Naive thymus-derived CD4-positive, alpha-beta T cell (primary cell): ENCODE measurements at regions not wholly inside any gene's neighbourhood (a gene's known extent, or its start where the extent isn't known, plus 50 kb on each side); places are given as distances from the start of the nearest gene placed in this dataset.

ENCODE experiments used
- ATAC-seq: fragments of 150-1000 bp; cut with Tn5 transposase; 2 replicates; pipeline ENCODE4 v1.10.0; 2021; ENCODE audit warnings: mild to moderate bottlenecking, moderate library complexity
- CTCF ChIA-PET: fragments of 350-600 bp; sonication (Branson Sonifier 250); formaldehyde crosslinking; loops from one replicate; lab custom pipeline; 2021; ENCODE audit warnings: antibody characterized with exemption; lab: Charles Lee
- POLR2A ChIA-PET: fragments of 350-600 bp; sonication (Branson Sonifier 250); formaldehyde crosslinking; loops from one replicate; lab custom pipeline; 2021; ENCODE audit warnings: antibody characterized with exemption, inconsistent platforms; lab: Charles Lee
- DNase-seq, 9 donors: peaks; one replicate each; pipeline versions ENCODE4 v3.0.0 to v3.0.0-alpha.2; 2020 to 2022; ENCODE audit warnings: mixed read lengths in 1 of 9
- H3K27ac ChIP-seq: one replicate; pipeline ENCODE4 v1.7.0; 2013; ENCODE audit warnings: mild to moderate bottlenecking, low read depth, low read length, moderate library complexity
- H3K27me3 ChIP-seq, 2 donors: one replicate each; pipeline ENCODE4 v1.7.0; 2013; ENCODE audit warnings: low read length in 2 of 2, mild to moderate bottlenecking in 2 of 2, moderate library complexity in 2 of 2; ENCODE audit not compliant: control insufficient read depth in 2 of 2, insufficient read depth in 2 of 2
- H3K36me3 ChIP-seq, 3 experiments: 1 replicate in 2 of 3; 2 replicates in 1 of 3; pipeline ENCODE4 v1.7.0; 2013; ENCODE audit warnings: low read length in 3 of 3, mild to moderate bottlenecking in 3 of 3, moderate library complexity in 1 of 3; ENCODE audit not compliant: insufficient read depth in 3 of 3, control insufficient read depth in 2 of 3
- H3K4me1 ChIP-seq, 2 donors: one replicate each; pipeline ENCODE4 v1.7.0; 2013; ENCODE audit warnings: low read length in 2 of 2, mild to moderate bottlenecking in 2 of 2, moderate library complexity in 1 of 2; ENCODE audit not compliant: control insufficient read depth in 2 of 2, insufficient read depth in 2 of 2
- H3K4me3 ChIP-seq: 2 replicates; pipeline ENCODE4 v1.7.0; 2013; ENCODE audit warnings: mild to moderate bottlenecking, low read length
- H3K9me3 ChIP-seq, 3 experiments: 1 replicate in 2 of 3; 2 replicates in 1 of 3; pipeline ENCODE4 v1.7.0; 2013; ENCODE audit warnings: low read length in 3 of 3; ENCODE audit not compliant: control insufficient read depth in 2 of 3
- H3K27ac Mint-ChIP-seq, 9 donors: one replicate each; pipeline ENCODE4 v1.8.0; 2020 to 2022; ENCODE audit warnings: mixed read lengths in 9 of 9, mild to moderate bottlenecking in 8 of 9, moderate library complexity in 5 of 9, inconsistent platforms in 2 of 9
- H3K27me3 Mint-ChIP-seq, 5 donors: one replicate each; pipeline ENCODE4 v1.8.0; 2021 to 2022; ENCODE audit warnings: mixed read lengths in 5 of 5, mild to moderate bottlenecking in 1 of 5
- H3K36me3 Mint-ChIP-seq, 5 donors: one replicate each; pipeline ENCODE4 v1.8.0; 2020 to 2022; ENCODE audit warnings: mixed read lengths in 5 of 5, mild to moderate bottlenecking in 3 of 5, inconsistent platforms in 1 of 5
- H3K4me1 Mint-ChIP-seq, 7 donors: one replicate each; pipeline ENCODE4 v1.8.0; 2020 to 2022; ENCODE audit warnings: mixed read lengths in 7 of 7, mild to moderate bottlenecking in 3 of 7, inconsistent platforms in 1 of 7
- H3K4me3 Mint-ChIP-seq, 10 donors: one replicate each; pipeline ENCODE4 v1.8.0; 2020 to 2022; ENCODE audit warnings: mild to moderate bottlenecking in 10 of 10, mixed read lengths in 10 of 10, moderate library complexity in 6 of 10, inconsistent platforms in 2 of 10
- H3K9me3 Mint-ChIP-seq, 11 donors: one replicate each; pipeline ENCODE4 v1.8.0; 2020 to 2022; ENCODE audit warnings: mixed read lengths in 11 of 11, mild to moderate bottlenecking in 4 of 11, inconsistent platforms in 1 of 11, moderate library complexity in 1 of 11
- intact Hi-C, 2 donors: fragments of 100-400 bp; cut with micrococcal nuclease; formaldehyde crosslinking; loops; one replicate each; pipeline ENCODE4 v1.15.1; 2023

DNA sequence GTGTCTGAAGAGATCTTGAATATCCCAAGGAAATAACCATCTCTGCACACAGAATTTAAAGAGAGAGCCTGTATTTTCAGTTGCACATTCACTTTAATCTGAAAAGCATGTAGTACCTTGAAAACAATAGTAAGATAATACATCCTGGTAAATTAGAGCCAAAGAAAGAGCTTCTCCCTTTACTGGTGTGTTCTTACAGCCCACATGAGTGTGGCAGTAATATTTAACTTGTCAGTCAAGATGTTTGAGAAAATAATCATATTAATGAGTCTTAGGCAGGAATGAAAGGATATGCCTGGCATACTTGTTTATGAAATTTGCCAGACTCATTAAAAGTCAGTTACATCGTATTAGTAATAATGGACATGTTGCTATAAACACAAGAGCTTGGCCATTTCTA lies 908.4 kb upstream of the ADGRL4 start:
- no peaks in the 10 kb centered on the region for H3K4me1 Mint-ChIP-seq
- no peak overlapping the region for H3K27ac Mint-ChIP-seq
- ATAC-seq: no peak
- ChIA-PET POLR2A (no interaction called here), CTCF (no interaction called here)
- H3K4me3 ChIP-seq: no peak overlapping the region
- intact Hi-C loops: no loop called here
- H3K4me1 ChIP-seq: no peaks in the 10 kb centered on the region
- H3K27me3 Mint-ChIP-seq: no peaks in the 10 kb centered on the region
- DNase-seq: no peak
- no peaks in the 10 kb centered on the region for H3K36me3 ChIP-seq
- H3K36me3 Mint-ChIP-seq: no peaks in the 10 kb centered on the region
- H3K9me3 Mint-ChIP-seq: peaks cover 0 to 27% (median 7%) of the 10 kb centered on the region in 11 donors
- no peak overlapping the region for H3K4me3 Mint-ChIP-seq
- H3K9me3 ChIP-seq: no peaks in the 10 kb centered on the region
- H3K27me3 ChIP-seq: no peaks in the 10 kb centered on the region
- H3K27ac ChIP-seq: no peak overlapping the region

DNA sequence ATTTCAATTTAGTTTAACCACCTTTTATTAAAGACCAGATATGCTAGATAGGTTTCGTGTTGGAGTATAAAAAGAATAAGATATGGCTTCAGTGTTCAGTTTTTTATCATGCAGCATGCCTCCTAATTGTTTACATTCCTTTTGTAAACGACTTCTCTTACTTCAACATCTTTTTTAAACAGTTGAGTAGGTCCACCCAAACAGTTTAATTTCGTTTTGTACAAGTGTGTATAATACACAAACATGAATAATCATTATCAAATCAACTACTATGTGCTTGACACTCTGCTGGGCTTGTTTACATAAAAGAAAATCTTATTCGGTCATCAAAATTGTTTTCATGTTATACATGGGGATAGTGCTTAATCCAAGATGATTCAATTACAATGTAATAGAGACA lies 906.3 kb upstream of the ADGRL4 start:
- Mint-ChIP-seq H3K27me3 (no peaks in the 10 kb centered on the region), H3K27ac (no peak overlapping the region), H3K36me3 (no peaks in the 10 kb centered on the region), H3K9me3 (peaks cover 0 to 19% (median 7%) of the 10 kb centered on the region in 11 donors), H3K4me1 (no peaks in the 10 kb centered on the region), H3K4me3 (no peak overlapping the region)
- H3K36me3 ChIP-seq: no peaks in the 10 kb centered on the region
- CTCF ChIA-PET: no interaction called here
- ATAC-seq (no peak), DNase-seq (no peak)
- H3K27me3 ChIP-seq: no peaks in the 10 kb centered on the region
- intact Hi-C loops: no loop called here
- POLR2A ChIA-PET: no interaction called here
- no peaks in the 10 kb centered on the region for H3K9me3 ChIP-seq
- no peak overlapping the region for H3K27ac ChIP-seq
- H3K4me3 ChIP-seq: no peak overlapping the region
- no peaks in the 10 kb centered on the region for H3K4me1 ChIP-seq

GRCh38 chr1:79903321-79903720 lies 896.8 kb upstream of the ADGRL4 start:
- Mint-ChIP-seq H3K27me3 (no peaks in the 10 kb centered on the region), H3K4me3 (no peak overlapping the region), H3K9me3 (peaks cover 2 to 21% (median 9%) of the 10 kb centered on the region in 11 donors), H3K4me1 (no peaks in the 10 kb centered on the region), H3K36me3 (no peaks in the 10 kb centered on the region), H3K27ac (no peak overlapping the region)
- ChIA-PET CTCF (interaction anchor here (0.6 kb wide), 1 partner anchor 541 kb away, joined by 3 read pairs; no protein-coding TSS in a partner anchor), POLR2A (no interaction called here)
- Histone ChIP-seq H3K4me1 (no peaks in the 10 kb centered on the region), H3K4me3 (no peak overlapping the region), H3K9me3 (no peaks in the 10 kb centered on the region), H3K27ac (no peak overlapping the region), H3K27me3 (no peaks in the 10 kb centered on the region), H3K36me3 (no peaks in the 10 kb centered on the region)
- ATAC-seq (no peak), DNase-seq (no peak)
- intact Hi-C loops: no loop called here

- H3K27ac Mint-ChIP-seq: no peak overlapping the region
- H3K9me3 Mint-ChIP-seq: peaks cover 2 to 21% (median 7%) of the 10 kb centered on the region in 11 donors
- no peaks in the 10 kb centered on the region for H3K4me1 Mint-ChIP-seq
- Histone ChIP-seq H3K27ac (no peak overlapping the region), H3K9me3 (no peaks in the 10 kb centered on the region), H3K27me3 (no peaks in the 10 kb centered on the region), H3K36me3 (no peaks in the 10 kb centered on the region), H3K4me1 (no peaks in the 10 kb centered on the region), H3K4me3 (no peak overlapping the region)
- CTCF ChIA-PET: no interaction called here
- POLR2A ChIA-PET: no interaction called here
- DNase-seq (no peak), ATAC-seq (no peak)
- H3K27me3 Mint-ChIP-seq: no peaks in the 10 kb centered on the region
- H3K4me3 Mint-ChIP-seq: no peak overlapping the region
- intact Hi-C loops: no loop called here
- H3K36me3 Mint-ChIP-seq: no peaks in the 10 kb centered on the region
Measured at GRCh38 chr1:79902418-79902817, 895.9 kb upstream of the ADGRL4 start.

GRCh38 chr1:79899914-79900313 lies 893.4 kb upstream of the ADGRL4 start:
- Mint-ChIP-seq H3K4me3 (no peak overlapping the region), H3K4me1 (no peaks in the 10 kb centered on the region), H3K36me3 (no peaks in the 10 kb centered on the region), H3K27ac (no peak overlapping the region), H3K9me3 (peaks cover 0 to 29% (median 5%) of the 10 kb centered on the region in 11 donors), H3K27me3 (no peaks in the 10 kb centered on the region)
- ChIA-PET POLR2A (no interaction called here), CTCF (no interaction called here)
- intact Hi-C loops: no loop called here
- no peaks in the 10 kb centered on the region for H3K9me3 ChIP-seq
- no peak for ATAC-seq
- DNase-seq: no peak
- H3K4me1 ChIP-seq: no peaks in the 10 kb centered on the region
- H3K27me3 ChIP-seq: no peaks in the 10 kb centered on the region
- H3K36me3 ChIP-seq: no peaks in the 10 kb centered on the region
- H3K27ac ChIP-seq: no peak overlapping the region
- H3K4me3 ChIP-seq: no peak overlapping the region

- intact Hi-C loops: no loop called here
Measured at GRCh38 chr1:79896140-79896539, 889.6 kb upstream of the ADGRL4 start.

DNA sequence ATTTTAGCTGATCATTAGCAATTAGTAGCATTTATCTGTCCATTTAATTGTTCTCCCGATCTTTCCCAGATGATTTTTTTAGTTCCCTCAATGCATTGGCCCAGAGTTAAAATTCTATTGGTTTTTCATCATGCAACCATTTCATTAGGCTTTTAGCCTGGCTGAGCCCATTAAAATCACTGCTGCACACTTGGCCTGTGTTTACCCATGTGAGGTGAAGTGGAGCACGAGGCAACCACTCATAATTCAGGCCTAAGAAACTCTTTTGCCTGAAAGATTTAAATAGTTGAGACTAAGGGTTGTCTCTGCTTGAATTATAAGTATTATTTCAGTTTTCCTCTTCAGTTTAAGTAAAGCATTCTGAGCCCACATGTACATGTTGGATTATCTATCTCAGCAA lies 889.0 kb upstream of the ADGRL4 start:
- H3K9me3 ChIP-seq: no peaks in the 10 kb centered on the region
- ChIA-PET CTCF (no interaction called here), POLR2A (no interaction called here)
- intact Hi-C loops: no loop called here
- Mint-ChIP-seq H3K27me3 (no peaks in the 10 kb centered on the region), H3K4me1 (no peaks in the 10 kb centered on the region), H3K9me3 (peaks cover 0 to 39% (median 18%) of the 10 kb centered on the region in 11 donors), H3K4me3 (no peak overlapping the region), H3K27ac (no peak overlapping the region), H3K36me3 (no peaks in the 10 kb centered on the region)
- H3K36me3 ChIP-seq: no peaks in the 10 kb centered on the region
- no peak for DNase-seq
- no peak for ATAC-seq
- no peaks in the 10 kb centered on the region for H3K4me1 ChIP-seq
- no peaks in the 10 kb centered on the region for H3K27me3 ChIP-seq
- H3K27ac ChIP-seq: no peak overlapping the region
- H3K4me3 ChIP-seq: no peak overlapping the region

More at GRCh38 chr1:79896140-79896539, 889.6 kb upstream of the ADGRL4 start:
- H3K36me3 Mint-ChIP-seq: no peaks in the 10 kb centered on the region
- CTCF ChIA-PET: no interaction called here
- no peaks in the 10 kb centered on the region for H3K4me1 Mint-ChIP-seq
- peaks cover 0 to 36% (median 13%) of the 10 kb centered on the region in 11 donors for H3K9me3 Mint-ChIP-seq
- Histone ChIP-seq H3K4me1 (no peaks in the 10 kb centered on the region), H3K36me3 (no peaks in the 10 kb centered on the region), H3K4me3 (no peak overlapping the region), H3K9me3 (no peaks in the 10 kb centered on the region), H3K27me3 (no peaks in the 10 kb centered on the region), H3K27ac (no peak overlapping the region)
- ATAC-seq: no peak
- no peak for DNase-seq
- H3K4me3 Mint-ChIP-seq: no peak overlapping the region
- H3K27me3 Mint-ChIP-seq: no peaks in the 10 kb centered on the region
- POLR2A ChIA-PET: no interaction called here
- no peak overlapping the region for H3K27ac Mint-ChIP-seq
